ENCODE measurements at regions not wholly inside any gene's neighbourhood (a gene's known extent, or its start where the extent isn't known, plus 50 kb on each side); places are given as distances from the start of the nearest gene placed in this dataset.
"Not testable (repeated sequence)": the region's sequence is repeated elsewhere in the genome, so short reads cannot be mapped to it uniquely, and the experiment has no call there.

GRCh38 chr18:4527826-4528225, 72.7 kb upstream of the DLGAP1 start:
- TF ChIP-seq CTCF (conservative IDR thresholded peaks at IDR 0.05; ENCODE audit: low read length); EZH2phosphoT487 (IDR thresholded peaks at IDR 0.05; ENCODE audit: borderline replicate concordance): not testable (repeated sequence)
